Keratinocyte (primary cell): ENCODE measurements at regions not wholly inside any gene's neighbourhood (a gene's known extent, or its start where the extent isn't known, plus 50 kb on each side); places are given as distances from the start of the nearest gene placed in this dataset.

Experiments used
- CTCF ChIP-seq, 3 experiments: IDR thresholded peaks in 1 of 3; conservative IDR thresholded peaks in 1 of 3; optimal IDR thresholded peaks in 1 of 3; 2 replicates in 2 of 3; 3 replicates in 1 of 3; pipeline versions ENCODE3 to v1.5.1; 2011; ENCODE audit warnings: low read length in 3 of 3, mild to moderate bottlenecking in 3 of 3, moderate library complexity in 2 of 3, control low read depth in 1 of 3, inconsistent platforms in 1 of 3; ENCODE audit not compliant: insufficient read depth in 2 of 3; ENCODE audit errors: extremely low read depth in 1 of 3
- EZH2 ChIP-seq: IDR thresholded peaks from one replicate; pipeline ENCODE4 v1.6.1; 2012; ENCODE audit warnings: inconsistent platforms, mild to moderate bottlenecking, low read length, moderate library complexity

- TF ChIP-seq CTCF (optimal IDR thresholded peaks at IDR 0.05 in 1 of 3, IDR thresholded peaks at IDR 0.05 in 1 of 3, conservative IDR thresholded peaks at IDR 0.05 in 1 of 3; ENCODE audit: extremely low read depth in 1 of 3, insufficient read depth in 2 of 3, low read length in 3 of 3), result no peak
- no peak for TF ChIP-seq EZH2
Observed at GRCh38 chr7:1286946-1287645, 54.4 kb downstream of the UNCX start.
